HG02981 (cell line): ENCODE measurements at regions not wholly inside any gene's neighbourhood (a gene's known extent, or its start where the extent isn't known, plus 50 kb on each side); places are given as distances from the start of the nearest gene placed in this dataset.

Source experiments
- ATAC-seq: cut with Tn5 transposase; IDR thresholded peaks from one replicate; pipeline ENCODE4 v1.9.1; 2021; ENCODE audit warnings: mild to moderate bottlenecking, moderate library complexity; ENCODE audit not compliant: unreplicated experiment

DNA sequence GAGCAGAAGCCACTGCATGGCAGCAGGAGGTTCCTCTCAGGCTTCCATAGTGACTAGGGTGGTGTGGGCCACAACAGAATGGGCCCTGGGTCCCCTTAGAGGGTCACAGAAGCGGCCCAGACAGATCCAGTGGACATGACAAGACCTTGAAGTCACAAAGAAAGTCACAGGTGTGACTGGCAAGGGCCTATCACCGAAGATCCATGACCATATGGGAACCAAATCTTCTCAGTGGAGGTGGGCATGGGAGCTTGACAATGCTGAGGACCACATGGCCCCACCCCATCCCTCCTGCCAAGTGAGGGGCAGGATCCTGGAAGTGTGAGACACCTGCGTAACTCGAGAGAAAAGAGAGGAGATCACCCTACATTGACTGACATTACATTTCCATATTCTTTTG lies 332.4 kb downstream of the MSX2 start:
- no peak for ATAC-seq

GRCh38 chr5:175054243-175054642 lies 329.9 kb downstream of the MSX2 start:
- no peak for ATAC-seq

- ATAC-seq, result no peak
Measured at GRCh38 chr5:175052351-175052750, 328.0 kb downstream of the MSX2 start.

GRCh38 chr5:175047048-175047447 lies 322.7 kb downstream of the MSX2 start:
- no peak for ATAC-seq

DNA sequence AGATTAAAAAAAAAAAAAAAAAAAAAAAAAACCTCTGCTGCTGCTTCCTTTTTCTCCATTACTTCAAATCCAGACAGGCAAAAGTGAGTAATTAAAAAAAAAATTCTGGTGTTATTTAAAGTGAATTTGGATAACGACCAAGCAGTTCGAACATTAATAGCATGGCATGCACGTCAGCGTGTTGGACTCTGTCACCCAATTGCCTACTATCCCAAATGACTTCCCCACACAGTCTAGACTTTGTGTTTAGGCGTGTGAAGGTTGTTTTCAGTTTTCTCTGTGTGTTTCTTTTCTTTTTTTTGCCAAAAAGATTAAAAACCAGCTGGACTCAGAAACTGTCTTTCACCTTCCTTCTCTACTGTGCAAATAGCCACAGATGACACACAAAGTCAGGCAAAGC lies 321.4 kb downstream of the MSX2 start:
- ATAC-seq, result no peak

- no peak for ATAC-seq
Measured at GRCh38 chr5:175037820-175038219, 313.4 kb downstream of the MSX2 start.

DNA sequence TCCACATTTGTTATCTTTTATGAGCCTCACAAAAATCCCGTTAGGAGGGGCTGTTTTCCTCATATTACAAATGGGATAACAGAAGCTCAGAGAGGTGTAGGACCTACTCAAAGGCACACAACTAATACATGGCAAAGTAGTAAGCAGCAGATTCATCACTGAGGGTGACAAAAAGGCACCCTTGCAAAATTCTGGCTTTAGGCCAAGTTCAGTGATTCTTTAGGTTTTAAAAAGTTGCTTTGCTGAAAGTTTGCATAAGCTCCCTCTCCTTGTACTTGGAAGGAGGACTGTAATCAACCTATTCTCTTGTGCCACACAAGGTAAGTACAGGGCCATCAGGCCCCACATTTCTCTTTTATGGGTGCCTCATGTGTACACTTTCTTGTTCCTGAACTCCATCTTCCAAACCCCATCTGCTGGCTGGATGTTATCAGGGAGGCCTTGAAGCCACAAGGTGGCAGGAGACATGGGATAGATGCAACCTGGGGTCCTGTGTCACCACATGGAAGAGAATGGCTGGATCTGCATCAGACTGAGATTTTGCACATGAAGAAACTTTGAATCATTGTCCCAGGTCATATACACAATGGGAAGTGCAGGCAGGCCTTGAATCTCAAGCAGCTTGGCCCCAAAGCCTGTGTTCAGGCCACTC lies 311.6 kb downstream of the MSX2 start:
- ATAC-seq, result no peak

DNA sequence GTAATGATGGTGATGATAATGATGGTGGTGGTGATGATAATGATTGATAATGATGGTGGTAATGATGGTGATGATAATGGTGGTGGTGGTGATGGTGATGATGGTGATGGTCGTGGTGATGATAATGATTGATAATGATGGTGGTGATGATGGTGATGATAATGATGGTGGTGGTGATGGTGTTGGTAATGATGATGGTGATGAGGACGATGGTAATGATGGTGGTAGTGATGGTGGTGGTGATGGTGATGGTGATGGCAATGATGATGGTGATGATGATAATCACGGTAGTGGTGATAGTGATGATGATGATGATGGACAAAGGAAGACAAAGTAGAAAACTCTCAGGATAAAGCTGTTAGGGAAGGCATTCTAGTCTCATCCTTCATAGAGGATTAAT lies 310.5 kb downstream of the MSX2 start:
- no peak for ATAC-seq

- no peak for ATAC-seq
Measured at GRCh38 chr5:175032741-175033151, 308.4 kb downstream of the MSX2 start.

- no peak for ATAC-seq
Measured at GRCh38 chr5:175032013-175032412, 307.6 kb downstream of the MSX2 start.

- no peak for ATAC-seq
Measured at GRCh38 chr5:175027390-175027789, 303.0 kb downstream of the MSX2 start.

- ATAC-seq, result no peak
Measured at GRCh38 chr5:175025077-175025476, 300.7 kb downstream of the MSX2 start.

- ATAC-seq, result no peak
Measured at GRCh38 chr5:175021841-175022625, 297.7 kb downstream of the MSX2 start.

DNA sequence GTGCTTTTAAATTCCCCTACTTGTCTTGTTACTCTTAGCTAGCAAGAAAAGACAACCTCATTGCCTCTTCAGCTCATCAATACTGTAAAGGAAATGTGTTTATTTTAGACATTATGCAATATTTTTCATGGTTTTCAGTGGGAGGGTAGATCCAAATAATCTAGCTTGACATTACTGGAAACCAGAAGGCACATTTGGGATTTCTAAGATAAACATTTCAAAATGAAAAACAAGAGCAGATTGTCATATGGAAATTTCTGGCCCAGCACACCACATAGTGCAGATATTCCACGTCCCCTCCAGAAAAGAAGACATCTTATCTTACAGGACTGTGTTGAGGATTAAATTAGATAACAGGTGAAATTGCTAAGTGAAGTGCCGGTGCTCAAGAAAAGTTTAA lies 296.9 kb downstream of the MSX2 start:
- no peak for ATAC-seq

- no peak for ATAC-seq
Measured at GRCh38 chr5:175015028-175015685, 290.8 kb downstream of the MSX2 start.

GRCh38 chr5:175013251-175013650 lies 288.9 kb downstream of the MSX2 start:
- no peak for ATAC-seq

DNA sequence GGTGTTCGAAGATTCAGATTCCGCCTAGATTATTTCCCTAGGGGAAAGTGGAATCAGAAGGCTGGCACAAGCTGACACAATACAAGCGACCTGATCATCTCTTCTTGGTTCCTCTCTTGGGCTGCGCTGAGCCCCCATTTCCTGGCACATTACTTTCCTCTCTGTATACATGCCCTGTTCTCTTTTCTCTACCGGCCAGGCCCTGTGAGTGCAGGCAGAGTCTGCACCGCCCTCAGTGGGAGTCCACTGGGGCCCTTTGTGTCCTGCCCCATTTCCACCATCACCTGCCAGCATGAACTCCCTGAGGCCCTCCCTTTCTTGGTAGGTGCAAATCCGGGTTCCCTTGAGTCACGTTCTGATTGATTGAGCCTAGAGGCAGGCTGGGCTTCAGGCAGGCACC lies 287.9 kb downstream of the MSX2 start:
- ATAC-seq, result no peak

- ATAC-seq, result no peak
Measured at GRCh38 chr5:175003531-175003930, 279.1 kb downstream of the MSX2 start.

DNA sequence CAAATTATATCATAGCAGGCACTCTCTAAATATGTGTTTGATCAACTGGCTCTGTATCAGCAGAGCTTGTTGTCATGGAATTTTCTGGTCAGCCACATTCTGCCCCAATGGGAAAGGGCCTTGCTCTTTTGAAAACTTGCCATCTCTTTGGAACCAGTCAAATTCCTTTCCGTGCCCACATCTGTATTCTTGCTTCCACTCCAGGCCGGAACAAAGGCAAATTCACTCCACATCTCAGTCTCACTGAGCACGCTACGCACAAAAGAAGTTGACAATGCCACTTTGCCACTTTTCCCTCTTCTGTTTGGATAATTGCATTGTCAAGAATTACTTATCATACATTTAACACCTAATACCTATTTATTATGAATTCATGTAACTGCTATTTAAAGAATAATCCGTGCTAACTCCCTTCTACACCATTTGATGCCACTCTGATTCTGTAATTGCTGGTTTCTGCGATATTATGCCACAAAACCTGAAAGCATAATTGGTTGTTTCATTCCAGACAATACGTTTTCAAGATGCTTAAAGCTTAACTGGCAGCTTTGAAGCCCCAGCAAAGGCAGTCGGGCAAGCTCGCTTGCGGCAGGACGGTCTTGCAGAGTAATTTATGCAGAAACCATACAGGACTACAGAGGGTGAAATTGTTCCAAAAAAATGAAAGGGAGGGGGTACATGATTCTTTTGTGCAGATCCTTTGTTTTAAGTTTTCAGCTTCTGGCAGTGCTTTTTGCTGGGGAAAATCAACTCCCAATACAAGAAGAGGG lies 277.7 kb downstream of the MSX2 start:
- no peak for ATAC-seq

- ATAC-seq, result no peak
Measured at GRCh38 chr5:175001311-175001710, 276.9 kb downstream of the MSX2 start.

GRCh38 chr5:174999581-174999980 lies 275.2 kb downstream of the MSX2 start:
- ATAC-seq, result no peak
